Motor neuron (in vitro differentiated cells): ENCODE measurements at regions not wholly inside any gene's neighbourhood (a gene's known extent, or its start where the extent isn't known, plus 50 kb on each side); places are given as distances from the start of the nearest gene placed in this dataset.

Experiments used
- ATAC-seq, 8 experiments: fragments of 200-7000 bp; cut with Tn5 transposase; replicated peaks in 6 of 8; 2 replicates each; pipeline ENCODE4 v1.8.0; 2021; ENCODE audit warnings: mild to moderate bottlenecking in 8 of 8, moderate library complexity in 8 of 8
- H3K27ac ChIP-seq, 2 donors: fragments of 250-450 bp; sonication (Bioruptor Pico); 2 replicates each; pipeline ENCODE4 v1.9.0; 2021; ENCODE audit warnings: antibody characterized with exemption in 2 of 2, mild to moderate bottlenecking in 2 of 2, moderate library complexity in 1 of 2
- H3K4me1 ChIP-seq, 2 donors: fragments of 250-450 bp; sonication (Bioruptor Pico); replicated peaks in 1 of 2; 2 replicates each; pipeline ENCODE4 v1.6.1; 2021; ENCODE audit warnings: antibody characterized with exemption in 2 of 2, mild to moderate bottlenecking in 2 of 2, moderate library complexity in 1 of 2
- H3K4me3 ChIP-seq, 5 donors: fragments of 250-450 bp; sonication (Bioruptor Pico); 2 replicates each; pipeline ENCODE4 v1.9.0; 2021; ENCODE audit warnings: antibody characterized with exemption in 5 of 5, mild to moderate bottlenecking in 5 of 5, moderate library complexity in 4 of 5
- WGBS, 10 experiments: fragments of 450-650 bp; shearing (Covaris generic); methylation state at CpG; one replicate each; pipeline ENCODE4 v1.0.0; 2022; 5-methylcytosine and 5-hydroxymethylcytosine counted together
- in situ Hi-C, 9 experiments: fragments of 400-800 bp; cut with MboI; loops; one replicate each; pipeline ENCODE4 v1.15.0; 2021; ENCODE audit warnings: low sequenced_read_pairs in 9 of 9, low pct_unique_long_range_greater_than_20kb in 2 of 9; ENCODE audit not compliant: unreplicated experiment in 9 of 9

DNA sequence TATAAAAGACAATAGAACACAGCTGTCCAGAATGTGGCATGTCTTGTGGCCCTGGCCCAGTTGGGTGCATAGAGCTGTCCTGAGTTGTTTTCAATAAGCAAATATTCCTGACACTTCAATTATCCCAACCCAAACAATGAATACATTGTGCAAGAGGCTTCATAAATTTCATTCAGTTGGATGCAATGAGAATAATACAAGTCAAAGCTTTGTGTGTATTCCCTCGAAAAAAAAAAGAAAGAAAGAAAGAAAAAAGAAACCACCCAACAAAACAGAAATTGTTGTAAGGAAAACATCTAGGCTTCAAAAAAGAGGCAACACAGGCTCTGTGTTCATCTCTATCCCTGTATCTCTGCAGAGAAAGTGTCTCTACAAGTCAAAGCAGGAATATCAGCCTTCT lies 138.7 kb upstream of the ADO start:
- ATAC-seq: no peak
- Histone ChIP-seq H3K4me1 (no peaks in the 10 kb centered on the region), H3K4me3 (no peak overlapping the region), H3K27ac (no peak overlapping the region)
- WGBS, 10 experiments: 0 to 90% (median 32%) methylated on average over 1 of the region's 1 CpG; no CpG with 5 or more reads in 2 of the 10 experiments
- in situ Hi-C loops: no loop called here

DNA sequence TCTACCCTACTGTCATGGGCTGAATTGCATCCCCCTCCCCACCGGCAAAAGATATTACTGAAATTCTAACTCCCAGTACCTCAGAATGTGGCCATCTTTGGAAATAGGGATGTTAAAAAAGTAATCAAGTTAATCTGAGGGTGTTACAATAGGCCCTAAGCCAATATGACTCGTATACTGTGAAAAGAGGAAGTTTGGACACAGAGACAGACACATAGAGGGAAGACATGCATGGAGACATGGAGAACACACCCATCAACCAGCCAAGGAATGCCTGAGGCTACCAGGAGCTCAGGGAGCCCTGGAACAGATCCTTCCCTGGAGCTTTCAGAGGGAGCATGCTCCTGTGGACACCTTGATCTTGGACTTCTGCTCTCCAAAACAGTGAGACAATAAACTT lies 138.2 kb upstream of the ADO start:
- Histone ChIP-seq H3K4me1 (no peaks in the 10 kb centered on the region), H3K27ac (no peak overlapping the region), H3K4me3 (no peak overlapping the region)
- ATAC-seq: peak in 3 of 8 experiments; percentile 27 to 91 (median 73)
- 50 to 94% (median 72%) methylated on average over 1 to 2 of the region's 2 CpGs; no CpG with 5 or more reads in 4 of the 10 experiments for WGBS, 10 experiments
- in situ Hi-C loops: no loop called here

DNA sequence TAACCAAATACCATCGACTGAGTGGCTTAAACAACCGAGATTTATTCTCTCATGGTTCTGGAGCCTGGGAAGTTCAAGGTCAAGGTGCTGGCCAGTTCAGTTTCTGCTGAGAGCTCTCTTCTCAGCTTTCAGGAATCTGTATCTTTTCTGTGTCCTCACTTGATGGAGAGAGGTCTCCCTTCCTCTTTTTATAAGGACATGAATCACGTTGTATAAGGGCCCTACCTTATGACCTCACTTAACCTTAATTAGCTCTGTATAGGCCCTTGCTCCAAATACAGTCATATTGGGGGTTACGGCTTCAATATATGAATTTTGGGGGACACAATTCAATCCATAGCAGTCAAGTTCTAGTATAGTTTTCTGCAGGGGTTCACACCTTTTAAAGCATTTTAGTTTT lies 135.2 kb upstream of the ADO start:
- 0 to 100% (median 50%) methylated on average over 1 to 4 of the region's 4 CpGs; no CpG with 5 or more reads in 1 of the 10 experiments for WGBS, 10 experiments
- in situ Hi-C loops: no loop called here
- Histone ChIP-seq H3K4me1 (no peaks in the 10 kb centered on the region), H3K4me3 (no peak overlapping the region), H3K27ac (no peak overlapping the region)
- ATAC-seq: no peak

DNA sequence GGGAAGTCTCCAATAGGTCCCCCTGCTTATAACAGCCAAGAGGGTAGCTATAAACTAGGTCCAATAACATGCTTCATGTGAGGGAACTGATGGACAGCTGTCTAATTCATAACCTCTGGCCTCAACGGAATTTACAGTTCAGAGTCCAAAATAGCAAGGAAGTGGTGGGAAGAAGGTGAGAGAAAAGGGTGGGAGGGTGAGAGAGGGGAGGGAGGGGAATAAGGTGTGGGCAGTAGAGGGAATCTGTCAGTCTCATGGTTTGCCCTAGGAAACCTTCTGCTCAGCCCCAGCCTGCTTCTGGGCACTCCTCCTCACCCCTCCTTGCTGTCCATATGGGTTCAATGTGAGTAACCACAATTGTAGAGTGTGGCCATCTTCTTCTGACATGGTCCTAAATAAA lies 133.4 kb upstream of the ADO start:
- H3K4me1 ChIP-seq: no peaks in the 10 kb centered on the region
- in situ Hi-C loops: no loop called here
- 33 to 100% (median 80%) methylated on average over 1 of the region's 1 CpG; no CpG with 5 or more reads in 7 of the 10 experiments for WGBS, 10 experiments
- H3K27ac ChIP-seq: no peak overlapping the region
- ATAC-seq: no peak
- no peak overlapping the region for H3K4me3 ChIP-seq

DNA sequence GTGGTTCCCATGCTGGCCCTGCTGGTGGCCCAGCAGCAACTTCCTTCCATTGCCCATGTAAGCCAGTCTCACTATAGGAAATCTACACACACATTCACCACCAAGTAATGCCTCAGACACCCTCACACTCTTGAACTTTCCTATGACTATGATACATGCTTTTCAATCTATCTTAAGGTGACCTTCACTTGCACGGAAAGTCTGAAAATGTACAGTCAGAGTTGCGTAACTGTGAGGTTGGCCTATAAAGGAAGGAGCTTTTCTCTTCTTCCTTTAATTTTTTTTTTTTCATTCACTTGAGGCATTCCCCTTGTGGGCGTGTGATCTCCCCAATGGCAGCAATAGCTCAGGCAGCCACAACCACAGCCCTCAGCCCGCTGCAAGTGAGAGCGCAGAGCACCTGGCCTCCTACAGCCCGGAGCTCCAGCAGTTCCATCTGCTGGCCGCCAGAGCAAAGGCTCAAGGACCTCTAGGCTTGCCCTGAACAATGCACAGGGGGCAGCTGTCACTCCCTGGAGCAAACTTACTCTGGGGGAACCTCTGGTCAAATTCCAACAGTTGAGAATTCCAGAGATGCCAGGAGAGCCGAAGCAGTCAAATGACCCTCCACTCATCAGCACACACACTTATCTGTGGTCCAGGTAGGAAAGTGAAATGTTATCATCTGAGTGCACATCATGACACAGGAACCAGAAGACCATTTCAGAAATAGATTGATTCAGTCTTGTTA lies 123.1 kb upstream of the ADO start:
- H3K4me1 ChIP-seq: peaks cover 3 to 7% of the 10 kb centered on the region in 2 donors
- 40 to 100% (median 80%) methylated on average over 1 to 8 of the region's 8 CpGs; no CpG with 5 or more reads in 1 of the 10 experiments for WGBS, 10 experiments
- in situ Hi-C loops: no loop called here
- H3K27ac ChIP-seq: no peak overlapping the region
- ATAC-seq: no peak
- H3K4me3 ChIP-seq: no peak overlapping the region

DNA sequence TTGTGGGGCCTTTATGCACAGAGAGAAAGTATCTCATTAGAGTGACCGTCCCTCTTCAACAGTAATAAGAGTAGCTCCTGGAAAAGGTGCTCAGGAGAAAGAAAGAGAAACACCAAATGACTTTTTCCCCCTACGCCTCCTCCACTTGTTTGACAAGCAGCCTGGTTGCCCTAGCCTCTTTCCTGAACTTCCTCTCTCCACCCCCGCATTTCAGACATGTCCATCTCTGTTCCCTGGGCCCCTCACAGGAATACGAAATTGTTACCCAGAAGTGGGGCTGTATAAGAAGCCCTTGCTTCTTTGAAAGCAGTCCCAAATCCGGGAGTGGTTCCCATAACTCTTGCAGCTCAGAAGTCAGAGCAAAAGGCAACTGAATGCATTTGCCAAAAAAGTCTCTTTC lies 119.6 kb upstream of the ADO start:
- 8 to 100% (median 28%) methylated on average over 1 to 4 of the region's 5 CpGs; no CpG with 5 or more reads in 1 of the 10 experiments for WGBS, 10 experiments
- in situ Hi-C loops: no loop called here
- no peak overlapping the region for H3K4me3 ChIP-seq

DNA sequence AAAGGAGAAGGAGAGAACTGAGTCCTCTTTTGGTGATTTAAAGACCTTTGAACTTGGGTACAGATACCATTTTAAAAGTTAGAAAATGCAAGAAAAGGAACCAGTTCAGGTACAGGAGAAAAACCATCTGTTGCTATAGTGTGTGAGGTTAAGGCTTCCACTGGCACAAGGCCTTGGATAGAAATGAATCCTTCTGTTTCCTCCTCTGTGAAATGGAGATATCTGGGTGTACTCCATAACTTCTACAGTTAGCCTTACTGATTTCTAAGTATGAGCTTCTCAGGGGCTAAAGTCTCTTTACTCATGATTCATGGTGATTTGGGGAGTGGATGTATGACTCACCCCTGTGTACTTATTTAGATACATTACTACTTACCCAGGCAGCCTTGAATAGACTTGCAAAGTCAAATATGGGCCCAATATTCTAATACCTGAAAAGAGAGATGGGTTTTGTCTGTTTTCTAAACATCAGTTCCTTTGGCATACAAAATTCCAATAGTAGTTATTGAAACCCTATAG lies 117.2 kb upstream of the ADO start:
- peak in 2 of 8 experiments; percentile 48 to 72 for ATAC-seq
- no peak overlapping the region for H3K4me3 ChIP-seq
- no peak overlapping the region for H3K27ac ChIP-seq
- in situ Hi-C loops: no loop called here
- peaks cover 3 to 9% of the 10 kb centered on the region in 2 donors for H3K4me1 ChIP-seq

More for the DNA sequence above, 119.6 kb upstream of the ADO start:
- ATAC-seq: no peak
- Histone ChIP-seq H3K27ac (no peak overlapping the region), H3K4me1 (peaks cover 3 to 7% of the 10 kb centered on the region in 2 donors)

DNA sequence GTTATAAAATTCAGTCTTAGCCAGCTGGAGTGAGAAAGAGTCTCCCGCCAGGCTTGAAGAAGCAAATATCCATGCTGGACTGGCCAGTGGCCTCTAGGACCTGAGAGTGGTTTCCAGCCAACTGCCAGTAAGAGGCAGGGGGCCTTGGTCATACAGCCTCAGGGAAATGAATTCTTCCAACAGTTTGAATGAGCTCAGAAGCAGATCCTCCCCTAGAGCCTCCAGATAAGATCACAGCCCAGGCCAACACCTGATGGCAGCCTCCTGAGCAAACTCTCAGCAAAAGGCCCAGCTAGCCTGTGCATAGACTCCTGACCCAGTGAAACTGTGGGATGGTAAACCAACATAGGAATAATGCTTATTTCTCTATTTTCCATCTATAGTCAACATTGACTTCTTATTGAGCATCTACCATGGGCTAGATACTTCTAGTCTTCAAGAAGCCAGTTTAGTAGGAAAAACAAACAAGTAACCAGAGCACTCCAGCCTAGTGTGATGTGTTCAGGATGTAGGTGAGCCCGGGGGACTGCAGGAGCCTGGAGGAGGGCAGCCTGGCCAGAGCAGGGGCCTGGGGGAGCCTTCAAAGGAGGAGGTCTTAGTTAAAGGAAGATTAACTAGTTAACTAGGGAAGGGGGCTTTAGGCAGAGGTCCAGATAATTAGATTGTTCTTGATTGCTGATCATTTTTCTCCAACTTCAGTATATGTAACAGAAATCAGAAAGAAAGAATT lies 115.4 kb upstream of the ADO start:
- in situ Hi-C loops: no loop called here
- H3K27ac ChIP-seq: no peak overlapping the region
- WGBS, 10 experiments: 11 to 100% (median 88%) methylated on average over 1 to 2 of the region's 2 CpGs; no CpG with 5 or more reads in 4 of the 10 experiments
- peak in 1 of 8 experiments; percentile 12 for ATAC-seq
- peaks cover 7 to 14% of the 10 kb centered on the region in 2 donors for H3K4me1 ChIP-seq
- H3K4me3 ChIP-seq: no peak overlapping the region

DNA sequence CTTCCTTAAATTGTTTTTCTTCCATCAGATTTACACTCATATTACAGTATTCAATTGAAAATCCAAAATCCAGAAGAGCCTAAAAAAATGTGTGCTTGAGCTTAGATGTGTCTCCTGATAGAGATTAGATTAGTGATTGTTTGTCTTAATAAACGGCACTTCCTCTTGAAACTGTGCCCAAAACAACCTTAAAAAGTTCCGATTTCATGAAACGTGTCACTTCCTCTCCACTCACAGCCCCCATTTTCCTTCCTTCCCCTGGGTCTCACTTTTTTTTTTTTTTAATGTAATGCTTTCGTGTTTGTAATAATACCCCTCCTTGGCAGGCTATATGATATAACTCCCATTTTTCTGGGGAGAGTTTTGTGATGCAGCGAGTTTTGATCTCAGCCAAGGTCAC lies 114.8 kb upstream of the ADO start:
- H3K4me1 ChIP-seq: peaks cover 4 to 10% of the 10 kb centered on the region in 2 donors
- 63 to 100% (median 90%) methylated on average over 2 to 5 of the region's 5 CpGs; no CpG with 5 or more reads in 1 of the 10 experiments for WGBS, 10 experiments
- H3K4me3 ChIP-seq: no peak overlapping the region
- H3K27ac ChIP-seq: no peak overlapping the region
- no peak for ATAC-seq
- in situ Hi-C loops: no loop called here

DNA sequence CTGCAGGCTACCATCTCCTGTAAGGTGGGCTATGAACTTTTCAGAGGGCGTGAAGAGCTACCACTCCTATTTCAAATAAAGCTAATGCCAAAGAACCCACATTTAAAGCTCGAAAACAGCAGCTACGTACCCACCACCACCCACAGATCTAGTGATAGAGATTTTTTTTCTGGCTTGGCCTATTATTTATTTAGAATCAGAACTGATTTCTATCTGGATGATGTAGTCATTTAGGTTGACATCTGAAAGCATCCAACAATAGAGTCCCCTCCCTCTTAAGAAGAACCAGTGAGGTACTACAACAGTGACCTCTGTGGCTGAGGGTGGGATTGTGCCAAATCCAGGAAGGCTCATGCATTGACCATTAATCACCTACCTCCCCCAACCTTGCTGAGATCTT lies 113.8 kb upstream of the ADO start:
- WGBS, 10 experiments: 67 to 100% (median 97%) methylated on average over 1 to 3 of the region's 3 CpGs; no CpG with 5 or more reads in 4 of the 10 experiments
- H3K4me1 ChIP-seq: peaks cover 4 to 7% of the 10 kb centered on the region in 2 donors
- H3K27ac ChIP-seq: no peak overlapping the region
- no peak overlapping the region for H3K4me3 ChIP-seq
- in situ Hi-C loops: no loop called here
- peak in 1 of 8 experiments; percentile 18 for ATAC-seq

DNA sequence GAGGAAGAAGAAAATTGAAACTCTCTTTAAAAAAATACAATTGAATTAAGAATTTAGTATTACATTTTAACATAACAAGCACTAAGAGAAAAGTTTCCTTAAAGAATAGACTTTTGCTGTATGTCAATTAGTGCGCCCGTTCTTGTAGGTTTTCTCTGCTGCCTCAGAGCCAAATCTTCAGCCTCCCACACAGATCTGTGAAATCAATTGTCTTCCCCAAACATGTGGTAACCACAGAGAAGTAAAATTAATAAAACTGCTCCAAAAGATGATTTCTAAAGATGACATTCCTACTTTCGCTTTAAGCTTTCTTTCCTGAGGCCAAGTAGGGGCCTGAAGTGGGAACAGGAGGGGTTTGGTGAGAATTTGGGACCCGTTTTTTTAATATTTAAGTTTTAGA lies 113.2 kb upstream of the ADO start:
- Histone ChIP-seq H3K4me3 (no peak overlapping the region), H3K27ac (no peak overlapping the region), H3K4me1 (peaks cover 4 to 7% of the 10 kb centered on the region in 2 donors)
- no peak for ATAC-seq
- in situ Hi-C loops: no loop called here
- WGBS, 10 experiments: 21 to 87% (median 68%) methylated on average over 2 to 4 of the region's 4 CpGs; no CpG with 5 or more reads in 1 of the 10 experiments

DNA sequence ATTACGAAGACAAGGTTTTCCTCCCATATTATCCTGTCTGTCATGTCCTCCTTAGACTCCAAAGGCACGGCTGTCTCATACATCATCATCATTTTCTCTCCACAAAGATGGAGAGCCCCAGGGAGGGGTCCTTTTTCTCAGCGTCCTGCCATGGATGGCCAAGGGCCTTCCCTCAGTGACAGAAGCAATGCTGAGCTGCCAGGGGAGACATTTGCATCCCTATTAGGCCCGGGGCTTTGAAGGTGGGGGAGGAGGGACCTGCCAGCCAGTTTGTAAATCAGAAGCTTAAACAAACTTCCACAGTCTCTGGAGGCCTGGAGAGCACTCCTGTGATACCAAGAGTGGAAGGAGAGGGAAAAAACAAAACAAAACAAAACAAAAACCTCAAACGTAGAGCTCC lies 112.4 kb upstream of the ADO start:
- 0 to 80% (median 17%) methylated on average over 1 to 5 of the region's 5 CpGs for WGBS, 10 experiments
- H3K4me1 ChIP-seq: peaks cover 4 to 7% of the 10 kb centered on the region in 2 donors
- ATAC-seq: peak in 6 of 8 experiments; percentile 47 to 97 (median 87)
- in situ Hi-C loops: no loop called here
- H3K4me3 ChIP-seq: no peak overlapping the region
- no peak overlapping the region for H3K27ac ChIP-seq

DNA sequence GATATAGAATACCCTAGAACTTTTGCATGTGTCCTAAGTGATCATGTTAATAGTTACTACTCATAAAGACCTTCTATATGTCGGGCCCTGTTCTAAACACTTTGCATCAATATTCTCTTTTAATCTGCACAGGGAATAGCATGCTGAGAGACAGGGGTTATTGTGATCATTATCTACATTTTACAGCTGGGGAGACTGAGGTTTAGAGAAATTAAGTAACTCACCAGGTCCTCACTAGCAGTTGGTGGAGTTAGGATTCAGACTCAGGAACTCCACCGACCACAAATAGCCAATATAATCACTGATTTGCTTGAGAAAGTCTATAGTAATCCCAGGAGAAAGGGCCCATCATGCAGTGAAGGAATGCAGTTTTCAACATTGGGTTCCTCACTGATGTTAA lies 111.2 kb upstream of the ADO start:
- 20 to 100% (median 80%) methylated on average over 1 to 2 of the region's 2 CpGs; no CpG with 5 or more reads in 3 of the 10 experiments for WGBS, 10 experiments
- in situ Hi-C loops: no loop called here
- no peak overlapping the region for H3K4me3 ChIP-seq
- ATAC-seq: no peak
- peaks cover 4 to 7% of the 10 kb centered on the region in 2 donors for H3K4me1 ChIP-seq
- H3K27ac ChIP-seq: no peak overlapping the region
